GM12865 (cell line): ENCODE measurements at regions not wholly inside any gene's neighbourhood (a gene's known extent, or its start where the extent isn't known, plus 50 kb on each side); places are given as distances from the start of the nearest gene placed in this dataset.

ENCODE experiments used
- DNase-seq: peaks from one replicate; pipeline ENCODE4 v3.0.0; 2010; ENCODE audit warnings: low read depth
- H3K4me3 ChIP-seq: 2 replicates; pipeline ENCODE4 v1.5.1; 2011; ENCODE audit warnings: mild to moderate bottlenecking, low read depth, low read length, control low read depth
- TF ChIP-seq, protein P1 (sequence below): IDR thresholded peaks from 2 replicates; pipeline ENCODE4 v1.5.1; 2011; ENCODE audit warnings: low read length, control low read depth, low read depth, inconsistent platforms; ENCODE audit not compliant: insufficient read depth; ENCODE audit errors: missing control alignments

DNA sequence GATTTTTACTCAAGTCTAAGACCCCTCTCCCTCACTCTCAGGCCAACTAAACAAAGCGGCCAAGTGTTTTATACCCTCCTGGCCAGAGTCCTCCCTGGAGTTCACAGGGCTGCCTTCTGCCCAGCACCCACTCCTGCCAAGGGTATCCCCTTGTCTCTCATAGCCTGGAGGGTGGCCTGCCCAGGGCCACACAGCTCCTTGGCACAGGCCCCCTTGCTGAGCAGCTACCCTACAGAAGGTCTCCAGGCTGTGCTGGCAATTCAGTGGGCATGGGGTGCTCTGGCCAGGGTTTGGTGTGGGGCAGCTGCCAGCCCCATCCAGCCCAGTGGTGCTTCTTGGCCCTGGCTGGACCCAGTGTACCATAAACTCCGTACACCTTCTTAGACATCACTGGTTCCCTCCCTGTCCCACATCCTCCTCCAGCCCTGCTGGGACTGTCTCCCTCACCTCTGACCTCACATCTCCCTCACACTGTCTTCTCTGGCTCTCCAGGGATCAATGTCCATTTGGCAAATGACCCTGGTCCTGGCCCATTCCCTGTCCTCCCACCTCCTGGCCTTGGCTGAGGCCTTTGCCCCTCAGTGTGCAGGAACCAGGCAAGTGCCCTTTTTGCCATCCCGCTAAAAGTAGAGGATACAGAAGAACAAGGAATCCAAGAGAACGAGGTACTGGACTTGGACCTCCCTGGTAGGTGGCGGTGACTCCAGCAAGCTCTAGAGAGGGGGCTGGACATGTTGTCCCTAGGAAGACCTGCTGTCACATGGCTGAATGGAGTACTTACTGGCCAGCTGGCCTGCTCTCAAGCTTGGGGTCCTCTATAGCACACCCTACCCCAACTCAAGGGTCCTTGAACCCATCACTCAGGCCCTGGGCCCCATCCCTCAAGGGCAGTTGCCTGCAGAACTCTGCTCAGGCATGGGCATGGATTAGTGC is 50.0 kb upstream of the TRPM1 start:
- H3K4me3 ChIP-seq: no peak overlapping the region
- DNase-seq: no peak
- TF ChIP-seq, protein P1, sequence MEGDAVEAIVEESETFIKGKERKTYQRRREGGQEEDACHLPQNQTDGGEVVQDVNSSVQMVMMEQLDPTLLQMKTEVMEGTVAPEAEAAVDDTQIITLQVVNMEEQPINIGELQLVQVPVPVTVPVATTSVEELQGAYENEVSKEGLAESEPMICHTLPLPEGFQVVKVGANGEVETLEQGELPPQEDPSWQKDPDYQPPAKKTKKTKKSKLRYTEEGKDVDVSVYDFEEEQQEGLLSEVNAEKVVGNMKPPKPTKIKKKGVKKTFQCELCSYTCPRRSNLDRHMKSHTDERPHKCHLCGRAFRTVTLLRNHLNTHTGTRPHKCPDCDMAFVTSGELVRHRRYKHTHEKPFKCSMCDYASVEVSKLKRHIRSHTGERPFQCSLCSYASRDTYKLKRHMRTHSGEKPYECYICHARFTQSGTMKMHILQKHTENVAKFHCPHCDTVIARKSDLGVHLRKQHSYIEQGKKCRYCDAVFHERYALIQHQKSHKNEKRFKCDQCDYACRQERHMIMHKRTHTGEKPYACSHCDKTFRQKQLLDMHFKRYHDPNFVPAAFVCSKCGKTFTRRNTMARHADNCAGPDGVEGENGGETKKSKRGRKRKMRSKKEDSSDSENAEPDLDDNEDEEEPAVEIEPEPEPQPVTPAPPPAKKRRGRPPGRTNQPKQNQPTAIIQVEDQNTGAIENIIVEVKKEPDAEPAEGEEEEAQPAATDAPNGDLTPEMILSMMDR: no peak

DNA sequence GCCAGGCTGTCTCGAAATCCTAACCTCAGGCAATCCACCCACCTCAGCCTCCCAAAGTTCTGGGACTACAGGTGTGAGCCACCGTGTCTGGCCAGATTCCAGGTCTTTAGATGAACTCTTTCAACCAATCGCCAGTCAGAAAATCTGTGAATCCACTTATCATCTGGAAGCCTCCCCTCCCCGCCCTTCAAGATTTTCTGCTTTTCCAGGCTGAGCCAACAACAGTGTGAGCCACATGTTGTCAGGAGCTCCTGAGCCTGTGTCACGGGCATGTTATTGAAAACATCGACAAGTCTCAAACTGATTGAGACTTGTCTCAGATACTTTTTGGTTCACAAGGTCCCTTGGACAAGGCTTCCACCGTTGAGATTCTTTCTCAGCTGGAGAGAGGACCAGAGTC is 52.0 kb upstream of the TRPM1 start:
- TF ChIP-seq, protein P1: no peak
- H3K4me3 ChIP-seq: no peak overlapping the region
- DNase-seq: no peak

DNA sequence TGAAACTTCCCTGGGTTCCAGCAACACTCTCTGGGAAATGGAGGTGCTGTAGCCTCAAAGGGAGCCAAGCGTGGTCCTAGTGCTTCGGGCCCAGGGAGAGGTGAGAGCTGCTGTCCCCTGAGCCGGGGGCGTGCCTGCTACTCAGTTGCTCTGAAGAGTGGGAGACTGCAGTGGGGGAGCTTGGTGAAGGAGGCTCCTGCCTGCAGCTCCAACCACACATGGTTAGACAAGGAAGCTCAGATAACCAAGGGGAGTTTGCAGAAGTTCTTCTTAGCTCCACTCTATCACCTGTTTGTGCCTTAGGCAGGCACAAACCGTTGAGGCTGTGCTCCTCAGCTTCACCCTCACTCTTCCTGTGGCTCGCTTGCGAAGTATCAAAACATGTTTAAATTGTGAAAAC is 53.6 kb upstream of the TRPM1 start:
- no peak overlapping the region for H3K4me3 ChIP-seq
- TF ChIP-seq, protein P1: no peak
- DNase-seq: no peak

DNA sequence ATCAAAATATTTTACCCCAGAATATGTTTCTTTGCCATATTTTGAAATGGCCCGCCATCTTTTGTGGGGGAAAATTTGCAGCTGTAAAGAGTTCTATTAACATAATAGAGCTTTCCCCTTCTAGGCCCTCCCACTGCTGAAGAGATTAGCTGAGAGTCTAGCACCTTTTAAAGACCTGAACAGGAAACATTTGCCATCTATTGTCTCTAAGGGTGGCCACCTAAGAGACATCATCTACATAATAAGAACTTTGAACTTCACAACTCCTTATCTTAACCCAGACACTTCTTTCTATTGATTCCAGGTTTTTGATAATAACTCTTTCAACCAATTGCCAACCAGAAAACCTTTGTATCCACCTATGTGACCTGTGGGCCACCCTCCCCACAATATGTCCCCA is 54.7 kb upstream of the TRPM1 start:
- H3K4me3 ChIP-seq: no peak overlapping the region
- TF ChIP-seq, protein P1: no peak
- DNase-seq: no peak

DNA sequence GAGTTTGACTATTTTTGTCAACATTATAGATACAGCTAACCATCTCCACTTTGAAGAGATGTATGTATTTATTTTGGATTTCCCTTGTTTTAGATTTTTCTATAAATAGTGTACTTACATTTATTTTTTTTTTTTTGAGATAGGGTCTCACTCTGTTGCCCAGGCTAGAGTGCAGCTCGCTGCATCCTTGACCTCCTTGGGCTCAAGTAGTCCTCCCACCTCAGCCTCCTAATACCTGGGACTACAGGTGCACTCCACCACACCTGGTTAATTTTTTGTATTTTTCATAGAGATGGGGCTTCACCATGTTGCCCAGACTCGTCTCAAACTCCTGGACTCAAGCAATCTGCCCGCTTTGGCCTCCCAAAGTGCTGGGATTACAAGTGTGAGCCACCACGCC is 55.3 kb upstream of the TRPM1 start:
- H3K4me3 ChIP-seq: no peak overlapping the region
- no peak for DNase-seq
- TF ChIP-seq, protein P1: no peak

DNA sequence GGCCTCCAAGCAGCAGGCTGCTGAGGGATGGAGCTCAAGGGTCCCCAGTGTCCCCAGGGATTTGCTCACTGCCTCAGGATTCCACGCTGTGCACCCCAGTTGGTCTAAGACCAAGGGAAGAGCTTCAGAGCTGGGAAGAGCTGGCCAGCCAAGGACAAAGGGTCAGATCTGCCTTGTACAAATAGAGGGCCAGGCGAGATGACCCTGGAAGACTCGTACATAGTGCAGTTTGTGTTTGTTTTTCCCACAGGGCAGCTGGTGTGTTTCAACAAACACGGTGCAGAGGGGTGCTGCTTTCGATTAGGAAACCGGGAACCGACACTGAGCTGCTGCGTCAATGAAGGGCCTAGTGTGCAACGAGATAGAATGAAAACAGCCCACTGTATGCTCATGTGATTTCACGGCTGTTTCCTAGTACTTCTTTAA is 56.1 kb upstream of the TRPM1 start:
- TF ChIP-seq, protein P1: no peak
- H3K4me3 ChIP-seq: no peak overlapping the region
- DNase-seq: no peak
